ENCODE measurements at regions not wholly inside any gene's neighbourhood (a gene's known extent, or its start where the extent isn't known, plus 50 kb on each side); places are given as distances from the start of the nearest gene placed in this dataset.
"Not testable (repeated sequence)": the region's sequence is repeated elsewhere in the genome, so short reads cannot be mapped to it uniquely, and the experiment has no call there.

DNA sequence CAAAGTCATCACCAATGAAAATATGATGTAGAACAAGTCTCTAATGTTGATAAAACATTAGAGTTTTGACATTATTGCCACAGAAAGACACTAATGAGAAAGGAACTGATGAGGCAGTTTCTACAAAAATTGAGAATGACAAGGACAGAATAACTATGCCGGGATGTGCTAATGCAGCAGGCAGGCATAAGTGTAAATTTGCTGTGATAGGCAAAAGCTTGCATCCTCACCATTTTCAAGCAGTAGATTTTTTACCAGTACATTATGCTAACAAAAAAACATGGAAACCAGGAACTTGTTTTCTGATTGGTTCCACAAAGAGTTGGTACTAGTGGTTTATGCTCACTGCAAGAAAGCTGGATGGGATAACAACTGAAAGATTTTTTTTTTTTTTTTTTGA is 715.5 kb upstream of the LRRTM4 start:
- TF ChIP-seq, protein P1, sequence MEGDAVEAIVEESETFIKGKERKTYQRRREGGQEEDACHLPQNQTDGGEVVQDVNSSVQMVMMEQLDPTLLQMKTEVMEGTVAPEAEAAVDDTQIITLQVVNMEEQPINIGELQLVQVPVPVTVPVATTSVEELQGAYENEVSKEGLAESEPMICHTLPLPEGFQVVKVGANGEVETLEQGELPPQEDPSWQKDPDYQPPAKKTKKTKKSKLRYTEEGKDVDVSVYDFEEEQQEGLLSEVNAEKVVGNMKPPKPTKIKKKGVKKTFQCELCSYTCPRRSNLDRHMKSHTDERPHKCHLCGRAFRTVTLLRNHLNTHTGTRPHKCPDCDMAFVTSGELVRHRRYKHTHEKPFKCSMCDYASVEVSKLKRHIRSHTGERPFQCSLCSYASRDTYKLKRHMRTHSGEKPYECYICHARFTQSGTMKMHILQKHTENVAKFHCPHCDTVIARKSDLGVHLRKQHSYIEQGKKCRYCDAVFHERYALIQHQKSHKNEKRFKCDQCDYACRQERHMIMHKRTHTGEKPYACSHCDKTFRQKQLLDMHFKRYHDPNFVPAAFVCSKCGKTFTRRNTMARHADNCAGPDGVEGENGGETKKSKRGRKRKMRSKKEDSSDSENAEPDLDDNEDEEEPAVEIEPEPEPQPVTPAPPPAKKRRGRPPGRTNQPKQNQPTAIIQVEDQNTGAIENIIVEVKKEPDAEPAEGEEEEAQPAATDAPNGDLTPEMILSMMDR (IDR thresholded peaks at IDR 0.05; ENCODE audit: partially characterized antibody, unreplicated experiment), result no peak
- no peak for DNase-seq
- peaks cover 1% of the 10 kb centered on the region for H3K9me3 Mint-ChIP-seq (ENCODE audit: unreplicated experiment)
- no peaks in the 10 kb centered on the region for H3K4me1 Mint-ChIP-seq (ENCODE audit: low read depth, unreplicated experiment)
- H3K4me3 Mint-ChIP-seq (ENCODE audit: unreplicated experiment), result no peak overlapping the region
- no peaks in the 10 kb centered on the region for H3K36me3 Mint-ChIP-seq (ENCODE audit: unreplicated experiment)
- H3K27me3 Mint-ChIP-seq (ENCODE audit: unreplicated experiment), result no peaks in the 10 kb centered on the region
- H3K27ac Mint-ChIP-seq (ENCODE audit: unreplicated experiment), result no peak overlapping the region

DNA sequence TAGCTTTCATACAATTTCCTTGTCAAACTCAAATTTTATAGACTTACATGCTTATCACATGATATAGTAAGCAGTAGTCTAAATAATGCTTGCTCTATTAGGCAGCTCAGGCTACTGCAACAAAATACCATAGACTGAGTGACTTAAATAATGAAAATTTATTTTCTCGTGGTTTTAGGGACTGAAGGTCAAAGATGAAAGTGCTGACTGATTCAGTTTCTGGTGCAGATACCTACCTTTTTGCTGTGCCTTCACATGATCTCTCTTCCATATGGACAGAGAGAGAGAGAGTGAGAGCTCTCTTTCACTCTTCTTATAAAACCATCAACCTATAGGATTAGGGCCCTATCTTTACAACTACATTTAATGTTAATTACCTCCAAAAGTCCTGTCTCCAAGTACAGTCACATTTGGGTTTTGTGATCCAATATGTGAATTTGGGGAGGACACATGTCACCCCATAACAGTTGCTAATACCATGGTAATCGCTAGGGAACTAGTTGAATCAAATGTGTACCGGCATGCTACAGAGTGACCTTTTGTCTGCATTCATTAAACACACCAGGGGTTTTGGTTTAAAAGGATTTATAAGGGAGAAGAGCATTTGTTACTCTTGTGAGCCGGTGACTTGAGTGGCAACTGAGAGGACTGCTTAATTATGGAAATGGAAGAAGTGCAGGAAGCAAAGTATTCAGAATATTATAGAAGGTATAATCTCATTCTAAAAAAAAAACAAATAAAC is 723.4 kb upstream of the LRRTM4 start:
- Mint-ChIP-seq H3K27ac (ENCODE audit: unreplicated experiment) (no peak overlapping the region), H3K4me3 (ENCODE audit: unreplicated experiment) (no peak overlapping the region), H3K27me3 (ENCODE audit: unreplicated experiment) (peaks cover 2% of the 10 kb centered on the region), H3K9me3 (ENCODE audit: unreplicated experiment) (peaks cover 6% of the 10 kb centered on the region), H3K36me3 (ENCODE audit: unreplicated experiment) (no peaks in the 10 kb centered on the region), H3K4me1 (ENCODE audit: low read depth, unreplicated experiment) (no peaks in the 10 kb centered on the region)
- no peak for DNase-seq
- TF ChIP-seq, protein P1 (IDR thresholded peaks at IDR 0.05; ENCODE audit: partially characterized antibody, unreplicated experiment), result no peak

DNA sequence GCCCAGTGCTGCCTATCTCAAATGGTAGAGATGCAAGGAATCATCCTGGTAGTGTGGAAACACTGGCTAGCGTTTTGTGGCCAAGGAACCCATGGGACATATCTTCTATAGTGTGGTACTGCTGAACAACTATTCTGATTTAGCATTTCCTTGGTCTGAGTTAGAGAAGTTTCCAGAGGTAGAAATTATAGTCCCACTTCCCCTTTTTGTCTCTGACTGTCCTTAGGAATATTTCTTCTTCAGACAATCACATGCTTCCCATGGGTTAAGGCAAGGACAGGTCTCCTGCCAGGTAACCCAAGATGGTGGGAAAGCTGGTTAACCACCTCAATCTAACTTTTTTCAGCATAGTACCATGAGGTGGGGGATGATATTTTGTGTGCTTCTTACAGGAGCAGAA is 729.5 kb upstream of the LRRTM4 start:
- Mint-ChIP-seq H3K27ac (ENCODE audit: unreplicated experiment) (no peak overlapping the region), H3K36me3 (ENCODE audit: unreplicated experiment) (no peaks in the 10 kb centered on the region), H3K4me1 (ENCODE audit: low read depth, unreplicated experiment) (no peaks in the 10 kb centered on the region), H3K9me3 (ENCODE audit: unreplicated experiment) (peaks cover 6% of the 10 kb centered on the region), H3K27me3 (ENCODE audit: unreplicated experiment) (peaks cover 2% of the 10 kb centered on the region), H3K4me3 (ENCODE audit: unreplicated experiment) (no peak overlapping the region)
- DNase-seq, result no peak
- TF ChIP-seq, protein P1 (IDR thresholded peaks at IDR 0.05; ENCODE audit: partially characterized antibody, unreplicated experiment), result no peak

DNA sequence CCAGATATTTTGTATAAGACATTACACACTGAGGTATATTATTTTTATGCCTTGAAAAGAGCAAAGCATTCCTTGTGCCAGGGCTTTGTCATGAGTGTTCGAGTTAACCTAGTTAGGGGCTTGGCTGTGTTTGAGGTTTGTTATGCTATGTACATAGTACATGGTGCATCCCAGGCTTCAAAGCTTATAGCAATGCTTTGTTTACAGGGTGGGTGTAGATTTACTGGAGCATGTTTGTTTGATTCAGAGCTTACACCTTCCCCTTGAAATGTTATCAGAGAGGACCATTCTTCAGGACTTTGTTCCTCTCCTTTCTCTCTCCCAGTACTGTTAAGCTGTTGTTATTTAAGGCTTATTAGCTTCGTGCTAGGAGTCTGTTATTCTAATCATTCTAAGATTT is 738.7 kb upstream of the LRRTM4 start:
- Mint-ChIP-seq H3K4me1 (ENCODE audit: low read depth, unreplicated experiment) (peaks cover 7% of the 10 kb centered on the region), H3K27ac (ENCODE audit: unreplicated experiment) (no peak overlapping the region), H3K9me3 (ENCODE audit: unreplicated experiment) (no peaks in the 10 kb centered on the region), H3K27me3 (ENCODE audit: unreplicated experiment) (no peaks in the 10 kb centered on the region), H3K4me3 (ENCODE audit: unreplicated experiment) (no peak overlapping the region), H3K36me3 (ENCODE audit: unreplicated experiment) (no peaks in the 10 kb centered on the region)
- DNase-seq, result no peak
- TF ChIP-seq, protein P1 (IDR thresholded peaks at IDR 0.05; ENCODE audit: partially characterized antibody, unreplicated experiment), result no peak

DNA sequence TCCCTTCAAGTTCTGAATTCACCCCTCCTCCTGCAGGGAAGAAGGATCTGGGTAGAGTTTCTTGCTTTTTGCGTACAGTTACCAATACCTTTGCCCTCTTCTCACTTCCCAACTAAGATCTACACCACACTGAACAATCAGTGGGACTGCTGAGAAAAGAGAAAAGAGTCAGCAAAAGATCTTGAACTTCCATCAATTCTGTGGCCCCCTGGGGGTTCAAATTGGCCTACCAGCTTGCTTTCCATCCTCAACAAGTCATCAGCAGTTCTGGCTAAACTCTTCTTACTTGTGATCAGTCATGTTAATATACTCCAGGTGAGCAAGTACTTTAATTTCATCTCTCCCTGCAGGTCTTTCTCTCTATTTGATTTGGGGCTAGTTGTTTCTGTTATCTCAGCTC is 739.3 kb upstream of the LRRTM4 start:
- Mint-ChIP-seq H3K4me1 (ENCODE audit: low read depth, unreplicated experiment) (peaks cover 7% of the 10 kb centered on the region), H3K36me3 (ENCODE audit: unreplicated experiment) (no peaks in the 10 kb centered on the region), H3K9me3 (ENCODE audit: unreplicated experiment) (no peaks in the 10 kb centered on the region), H3K27ac (ENCODE audit: unreplicated experiment) (no peak overlapping the region), H3K27me3 (ENCODE audit: unreplicated experiment) (no peaks in the 10 kb centered on the region), H3K4me3 (ENCODE audit: unreplicated experiment) (no peak overlapping the region)
- TF ChIP-seq, protein P1 (IDR thresholded peaks at IDR 0.05; ENCODE audit: partially characterized antibody, unreplicated experiment), result no peak
- DNase-seq, result no peak

DNA sequence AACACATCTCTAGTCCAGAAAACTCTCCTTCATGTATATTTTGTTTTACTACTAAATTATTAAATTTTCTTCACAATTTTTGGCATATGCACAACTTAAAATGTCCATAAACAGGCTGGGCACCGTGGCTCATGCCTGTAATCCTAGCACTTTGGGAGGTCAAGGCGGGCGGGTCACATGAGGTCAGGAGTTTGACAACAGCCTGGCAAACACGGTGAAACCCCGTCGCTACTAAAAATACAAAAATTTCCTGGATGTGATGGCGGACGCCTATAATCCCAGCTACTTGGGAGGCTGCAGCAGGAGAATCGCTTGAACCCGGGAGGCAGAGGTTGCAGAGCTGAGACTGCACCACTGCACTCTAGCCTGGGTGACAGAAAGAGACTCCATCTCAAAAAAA is 739.9 kb upstream of the LRRTM4 start:
- H3K9me3 Mint-ChIP-seq (ENCODE audit: unreplicated experiment); H3K27me3 Mint-ChIP-seq (ENCODE audit: unreplicated experiment); H3K4me1 Mint-ChIP-seq (ENCODE audit: low read depth, unreplicated experiment); H3K36me3 Mint-ChIP-seq (ENCODE audit: unreplicated experiment); H3K27ac Mint-ChIP-seq (ENCODE audit: unreplicated experiment); DNase-seq; H3K4me3 Mint-ChIP-seq (ENCODE audit: unreplicated experiment): not testable (repeated sequence)
